NOMO-1 treated with DMSO at 0.1 percent for 48 hours (cell line): ENCODE measurements at regions not wholly inside any gene's neighbourhood (a gene's known extent, or its start where the extent isn't known, plus 50 kb on each side); places are given as distances from the start of the nearest gene placed in this dataset.
A peak's percentile ranks its signal among the peaks of the same experiment; 100 is the strongest.
"Not testable (repeated sequence)": the region's sequence is repeated elsewhere in the genome, so short reads cannot be mapped to it uniquely, and the experiment has no call there.

Experiments
- DNase-seq: peaks from one replicate; lab custom pipeline; 2025; ENCODE audit not compliant: unreplicated experiment; lab: John Stamatoyannopoulos, UW

- no peak for DNase-seq
Observed at GRCh38 chr9:108467653-108468324, 388.0 kb downstream of the ACTL7B start.

GRCh38 chr9:108467161-108467560 is 388.6 kb downstream of the ACTL7B start:
- no peak for DNase-seq

- DNase-seq: no peak
Observed at GRCh38 chr9:108466304-108466703, 389.5 kb downstream of the ACTL7B start.

- no peak for DNase-seq
Observed at GRCh38 chr9:108463932-108464606, 391.7 kb downstream of the ACTL7B start.

GRCh38 chr9:108456903-108457302 is 398.9 kb downstream of the ACTL7B start:
- no peak for DNase-seq

GRCh38 chr9:108445431-108446071 is 410.2 kb downstream of the ACTL7B start:
- DNase-seq: no peak

- no peak for DNase-seq
Observed at GRCh38 chr9:108444400-108445358, 411.1 kb downstream of the ACTL7B start.

- no peak for DNase-seq
Observed at GRCh38 chr9:108443741-108444140, 412.0 kb downstream of the ACTL7B start.

GRCh38 chr9:108443019-108443633 is 412.7 kb downstream of the ACTL7B start:
- DNase-seq: no peak

GRCh38 chr9:108442627-108443018 is 413.2 kb downstream of the ACTL7B start:
- DNase-seq: no peak

GRCh38 chr9:108441726-108442125 is 414.1 kb downstream of the ACTL7B start:
- DNase-seq: peak; percentile 61

GRCh38 chr9:108441251-108441650 is 414.5 kb downstream of the ACTL7B start:
- DNase-seq: no peak

GRCh38 chr9:108439947-108440346 is 415.8 kb downstream of the ACTL7B start:
- no peak for DNase-seq

GRCh38 chr9:108437656-108438055 is 418.1 kb downstream of the ACTL7B start:
- DNase-seq: no peak

- DNase-seq: peak; percentile 75
Observed at GRCh38 chr9:108436448-108436847, 419.3 kb downstream of the ACTL7B start.

- DNase-seq: no peak
Observed at GRCh38 chr9:108434502-108434901, 421.3 kb downstream of the ACTL7B start.

GRCh38 chr9:108434036-108434435 is 421.8 kb downstream of the ACTL7B start:
- DNase-seq: no peak

GRCh38 chr9:108430655-108431054 is 425.1 kb downstream of the ACTL7B start:
- DNase-seq: no peak

- DNase-seq: no peak
Observed at GRCh38 chr9:108427751-108428150, 428.0 kb downstream of the ACTL7B start.

GRCh38 chr9:108426421-108426940 is 429.3 kb downstream of the ACTL7B start:
- not testable (repeated sequence) for DNase-seq
